ENCODE measurements at regions not wholly inside any gene's neighbourhood (a gene's known extent, or its start where the extent isn't known, plus 50 kb on each side); places are given as distances from the start of the nearest gene placed in this dataset.

- TF ChIP-seq CTCF (IDR thresholded peaks at IDR 0.05; ENCODE audit: low read length) (no peak), EZH2 (IDR thresholded peaks at IDR 0.05; ENCODE audit: borderline replicate concordance, low read length) (no peak)
- Histone ChIP-seq H4K20me1 (ENCODE audit: insufficient read depth, low read length) (no peaks in the 10 kb centered on the region), H2AFZ (ENCODE audit: low read length) (no peak overlapping the region), H3K27ac (ENCODE audit: low read depth, low read length, poor library complexity, severe bottlenecking) (no peak overlapping the region), H3F3A (ENCODE audit: insufficient read depth, low read length) (no peaks in the 10 kb centered on the region), H3K79me2 (ENCODE audit: insufficient read depth, low read length) (no peaks in the 10 kb centered on the region), H3K27me3 (ENCODE audit: insufficient read depth, low read length) (no peaks in the 10 kb centered on the region), H3K4me1 (ENCODE audit: insufficient read depth, low read length, severe bottlenecking) (no peaks in the 10 kb centered on the region), H3K4me2 (ENCODE audit: low read length) (no peak overlapping the region), H3K9me2 (ENCODE audit: low read depth, low read length) (no peaks in the 10 kb centered on the region), H3K9me3 (ENCODE audit: low read length) (no peaks in the 10 kb centered on the region), H3K36me3 (ENCODE audit: insufficient read depth, low read length) (no peaks in the 10 kb centered on the region), H3K4me3 (ENCODE audit: low read depth, low read length, poor library complexity, severe bottlenecking) (no peak overlapping the region), H3K9ac (ENCODE audit: low read length) (no peak overlapping the region)
These were observed 807.5 kb upstream of the SLC10A2 start for GRCh38 chr13:103873725-103874124.

GRCh38 chr13:103866048-103866447 is 799.8 kb upstream of the SLC10A2 start:
- Histone ChIP-seq H3K9me2 (ENCODE audit: low read depth, low read length) (no peaks in the 10 kb centered on the region), H3K4me3 (ENCODE audit: low read depth, low read length, poor library complexity, severe bottlenecking) (no peak overlapping the region), H3K4me1 (ENCODE audit: insufficient read depth, low read length, severe bottlenecking) (no peaks in the 10 kb centered on the region), H3K9me3 (ENCODE audit: low read length) (no peaks in the 10 kb centered on the region), H3K27ac (ENCODE audit: low read depth, low read length, poor library complexity, severe bottlenecking) (no peak overlapping the region), H3K27me3 (ENCODE audit: insufficient read depth, low read length) (no peaks in the 10 kb centered on the region), H3K4me2 (ENCODE audit: low read length) (no peak overlapping the region), H3F3A (ENCODE audit: insufficient read depth, low read length) (no peaks in the 10 kb centered on the region), H3K36me3 (ENCODE audit: insufficient read depth, low read length) (no peaks in the 10 kb centered on the region), H3K79me2 (ENCODE audit: insufficient read depth, low read length) (no peaks in the 10 kb centered on the region), H2AFZ (ENCODE audit: low read length) (no peak overlapping the region), H3K9ac (ENCODE audit: low read length) (no peak overlapping the region), H4K20me1 (ENCODE audit: insufficient read depth, low read length) (no peaks in the 10 kb centered on the region)
- TF ChIP-seq EZH2 (IDR thresholded peaks at IDR 0.05; ENCODE audit: borderline replicate concordance, low read length), result no peak
- no peak for TF ChIP-seq CTCF (IDR thresholded peaks at IDR 0.05; ENCODE audit: low read length)

GRCh38 chr13:103862525-103862924 is 796.3 kb upstream of the SLC10A2 start:
- Histone ChIP-seq H3K4me3 (ENCODE audit: low read depth, low read length, poor library complexity, severe bottlenecking) (no peak overlapping the region), H3K9me2 (ENCODE audit: low read depth, low read length) (no peaks in the 10 kb centered on the region), H3K9me3 (ENCODE audit: low read length) (no peaks in the 10 kb centered on the region), H3K27ac (ENCODE audit: low read depth, low read length, poor library complexity, severe bottlenecking) (no peak overlapping the region), H2AFZ (ENCODE audit: low read length) (no peak overlapping the region), H3K9ac (ENCODE audit: low read length) (no peak overlapping the region), H3K4me2 (ENCODE audit: low read length) (no peak overlapping the region), H3K36me3 (ENCODE audit: insufficient read depth, low read length) (no peaks in the 10 kb centered on the region), H3K27me3 (ENCODE audit: insufficient read depth, low read length) (no peaks in the 10 kb centered on the region), H3K4me1 (ENCODE audit: insufficient read depth, low read length, severe bottlenecking) (no peaks in the 10 kb centered on the region), H3F3A (ENCODE audit: insufficient read depth, low read length) (no peaks in the 10 kb centered on the region), H3K79me2 (ENCODE audit: insufficient read depth, low read length) (no peaks in the 10 kb centered on the region), H4K20me1 (ENCODE audit: insufficient read depth, low read length) (no peaks in the 10 kb centered on the region)
- TF ChIP-seq EZH2 (IDR thresholded peaks at IDR 0.05; ENCODE audit: borderline replicate concordance, low read length) (no peak), CTCF (IDR thresholded peaks at IDR 0.05; ENCODE audit: low read length) (no peak)
